Astrocyte of the cerebellum (primary cell): ENCODE measurements at regions not wholly inside any gene's neighbourhood (a gene's known extent, or its start where the extent isn't known, plus 50 kb on each side); places are given as distances from the start of the nearest gene placed in this dataset.

Experiments
- DNase-seq: peaks from one replicate; pipeline ENCODE4 v3.0.0-alpha.2; 2011; ENCODE audit warnings: low read depth
- H3K4me3 ChIP-seq: 2 replicates; pipeline ENCODE4 v1.5.1; 2011; ENCODE audit warnings: mild to moderate bottlenecking, low read depth, low read length, moderate library complexity
- CTCF ChIP-seq: IDR thresholded peaks from 2 replicates; pipeline ENCODE4 v1.5.1; 2012; ENCODE audit warnings: low read length, low read depth, moderate library complexity, mild to moderate bottlenecking; ENCODE audit errors: missing control alignments
- in situ Hi-C: cut with HindIII; loops from 2 replicates; pipeline ENCODE4 v1.10.0; 2017; ENCODE audit warnings: low sequenced_read_pairs

GRCh38 chr7:131111081-131111576, 216.5 kb upstream of the MKLN1 start:
- no peak for TF ChIP-seq CTCF
- no peak for DNase-seq
- in situ Hi-C loops = no loop called here
- no peak overlapping the region for H3K4me3 ChIP-seq

- in situ Hi-C loops = no loop called here
- no peak for DNase-seq
Measured at GRCh38 chr7:131111792-131112191, 215.9 kb upstream of the MKLN1 start.

GRCh38 chr7:131112431-131112830, 215.2 kb upstream of the MKLN1 start:
- no peak overlapping the region for H3K4me3 ChIP-seq
- no peak for DNase-seq
- in situ Hi-C loops = no loop called here
- TF ChIP-seq CTCF = no peak

More at GRCh38 chr7:131111792-131112191, 215.9 kb upstream of the MKLN1 start:
- no peak overlapping the region for H3K4me3 ChIP-seq
- no peak for TF ChIP-seq CTCF

- DNase-seq = no peak
- TF ChIP-seq CTCF = no peak
- in situ Hi-C loops = no loop called here
- H3K4me3 ChIP-seq = no peak overlapping the region
Measured at GRCh38 chr7:131115340-131115739, 212.3 kb upstream of the MKLN1 start.

GRCh38 chr7:131117439-131117838, 210.2 kb upstream of the MKLN1 start:
- TF ChIP-seq CTCF = no peak
- no peak for DNase-seq
- H3K4me3 ChIP-seq = no peak overlapping the region
- in situ Hi-C loops = no loop called here

- no peak for DNase-seq
- H3K4me3 ChIP-seq = no peak overlapping the region
- in situ Hi-C loops = no loop called here
- TF ChIP-seq CTCF = no peak
Measured at GRCh38 chr7:131119381-131119780, 208.3 kb upstream of the MKLN1 start.

- no peak overlapping the region for H3K4me3 ChIP-seq
- in situ Hi-C loops = no loop called here
- no peak for DNase-seq
- TF ChIP-seq CTCF = no peak
Measured at GRCh38 chr7:131122394-131122793, 205.3 kb upstream of the MKLN1 start.
